Suprapubic skin (tissue), 4 donors: ENCODE measurements at regions not wholly inside any gene's neighbourhood (a gene's known extent, or its start where the extent isn't known, plus 50 kb on each side); places are given as distances from the start of the nearest gene placed in this dataset.

Experiments
- DNase-seq, 2 donors: peaks; one replicate each; pipeline ENCODE4 v3.0.0-alpha.2; 2019; ENCODE audit warnings: low spot score in 2 of 2
- H3K27ac ChIP-seq: fragments of 200-600 bp; sonication (generic); one replicate; pipeline ENCODE4 v1.5.1; 2019
- H3K27me3 ChIP-seq: fragments of 200-600 bp; sonication (generic); one replicate; pipeline ENCODE4 v1.5.1; 2019
- H3K36me3 ChIP-seq: fragments of 200-600 bp; sonication (generic); one replicate; pipeline ENCODE4 v1.5.1; 2019
- H3K4me1 ChIP-seq: fragments of 200-600 bp; sonication (generic); one replicate; pipeline ENCODE4 v1.5.1; 2019
- H3K4me3 ChIP-seq: fragments of 200-600 bp; sonication (generic); one replicate; pipeline ENCODE4 v1.5.1; 2019; ENCODE audit warnings: mild to moderate bottlenecking
- H3K9me3 ChIP-seq: fragments of 200-600 bp; sonication (generic); one replicate; pipeline ENCODE4 v1.5.1; 2019
- CTCF ChIP-seq, 2 donors: fragments of 200-600 bp in 1 of 2; fragments of 450-650 bp in 1 of 2; sonication (generic) in 1 of 2; IDR thresholded peaks; one replicate each; pipeline ENCODE4 v1.5.1; 2016 to 2019; ENCODE audit warnings: antibody characterized with exemption in 2 of 2, mild to moderate bottlenecking in 1 of 2, moderate library complexity in 1 of 2
- EP300 ChIP-seq: sonication (generic); formaldehyde crosslinking; IDR thresholded peaks from one replicate; pipeline ENCODE4 v1.6.1; 2017; ENCODE audit warnings: antibody characterized with exemption
- POLR2A ChIP-seq, 2 donors: fragments of 450-650 bp; IDR thresholded peaks; one replicate each; pipeline ENCODE4 v1.6.1; 2017; ENCODE audit warnings: antibody characterized with exemption in 2 of 2, mild to moderate bottlenecking in 2 of 2, moderate library complexity in 2 of 2
- POLR2AphosphoS5 ChIP-seq, 3 donors: sonication (generic); formaldehyde crosslinking; IDR thresholded peaks; one replicate each; pipeline ENCODE4 v1.6.1; 2017; ENCODE audit warnings: antibody characterized with exemption in 3 of 3
- WGBS: methylation state at CpG from one replicate; pipeline ENCODE4 v1.1.5; 2018; 5-methylcytosine and 5-hydroxymethylcytosine counted together

DNA sequence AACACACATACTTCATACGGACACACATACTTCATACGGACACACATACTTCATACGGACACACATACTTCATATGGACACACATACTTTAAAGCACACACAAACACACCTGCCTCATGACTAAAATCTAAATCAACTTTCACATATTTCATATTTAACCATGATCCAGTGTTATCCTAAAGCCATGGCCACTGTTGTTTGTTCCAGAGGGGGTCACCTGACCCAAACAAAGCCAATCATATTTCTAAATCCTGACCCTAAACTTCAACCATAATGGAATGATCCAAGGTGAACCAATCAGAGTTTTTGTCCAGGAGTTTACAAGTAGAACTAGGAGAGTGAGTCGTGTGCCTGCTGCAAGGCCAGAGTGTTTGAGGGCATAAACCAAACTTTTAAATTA, 97.2 kb upstream of the KIT start:
- Histone ChIP-seq H3K27me3 (no peaks in the 10 kb centered on the region), H3K36me3 (no peaks in the 10 kb centered on the region), H3K27ac (no peak overlapping the region), H3K4me3 (no peak overlapping the region), H3K4me1 (no peaks in the 10 kb centered on the region), H3K9me3 (no peaks in the 10 kb centered on the region)
- DNase-seq = no peak
- WGBS = 71% methylated on average over 4 of the region's 4 CpGs
- TF ChIP-seq POLR2A (IDR thresholded peaks at IDR 0.05) = no peak
- no peak for TF ChIP-seq CTCF (IDR thresholded peaks at IDR 0.05)
- TF ChIP-seq EP300 = no peak
- TF ChIP-seq POLR2AphosphoS5 (IDR thresholded peaks at IDR 0.05) = no peak

GRCh38 chr4:54561940-54562339, 95.8 kb upstream of the KIT start:
- Histone ChIP-seq H3K27ac (no peak overlapping the region), H3K4me3 (no peak overlapping the region), H3K27me3 (no peaks in the 10 kb centered on the region), H3K9me3 (no peaks in the 10 kb centered on the region), H3K4me1 (no peaks in the 10 kb centered on the region), H3K36me3 (no peaks in the 10 kb centered on the region)
- no peak for TF ChIP-seq POLR2AphosphoS5 (IDR thresholded peaks at IDR 0.05)
- no peak for TF ChIP-seq CTCF (IDR thresholded peaks at IDR 0.05)
- no peak for TF ChIP-seq EP300
- no peak for TF ChIP-seq POLR2A (IDR thresholded peaks at IDR 0.05)
- no peak for DNase-seq
- 90% methylated on average over 3 of the region's 5 CpGs for WGBS

DNA sequence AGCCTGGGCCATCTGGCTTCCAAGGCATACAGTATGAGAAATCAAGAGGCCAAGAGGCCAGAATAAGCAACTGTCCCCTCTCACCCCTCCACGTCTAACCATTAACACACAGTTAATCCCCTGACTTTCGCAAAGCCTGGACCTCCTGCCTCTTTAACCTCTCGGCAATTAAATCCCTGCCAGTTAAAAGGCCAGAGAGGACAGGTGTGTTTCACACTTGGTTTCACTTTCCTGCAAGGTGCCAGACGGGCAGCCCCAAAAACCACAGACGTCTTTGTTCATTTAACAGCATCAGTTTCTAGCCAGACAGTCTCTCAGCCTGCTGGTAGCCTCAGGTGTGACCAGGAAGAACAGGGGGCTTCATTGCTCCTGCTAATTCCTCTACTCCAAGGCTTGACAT, 91.1 kb upstream of the KIT start:
- 78% methylated on average over 5 of the region's 5 CpGs for WGBS
- H3K9me3 ChIP-seq = no peaks in the 10 kb centered on the region
- no peaks in the 10 kb centered on the region for H3K36me3 ChIP-seq
- no peak overlapping the region for H3K27ac ChIP-seq
- H3K4me3 ChIP-seq = no peak overlapping the region
- H3K4me1 ChIP-seq = no peaks in the 10 kb centered on the region
- no peaks in the 10 kb centered on the region for H3K27me3 ChIP-seq
- DNase-seq = no peak
- no peak for TF ChIP-seq CTCF (IDR thresholded peaks at IDR 0.05)
- no peak for TF ChIP-seq POLR2A (IDR thresholded peaks at IDR 0.05)
- TF ChIP-seq POLR2AphosphoS5 (IDR thresholded peaks at IDR 0.05) = no peak
- no peak for TF ChIP-seq EP300

GRCh38 chr4:54567327-54567726, 90.4 kb upstream of the KIT start:
- Histone ChIP-seq H3K4me1 (no peaks in the 10 kb centered on the region), H3K4me3 (no peak overlapping the region), H3K27me3 (no peaks in the 10 kb centered on the region), H3K36me3 (no peaks in the 10 kb centered on the region), H3K27ac (no peak overlapping the region), H3K9me3 (no peaks in the 10 kb centered on the region)
- TF ChIP-seq POLR2AphosphoS5 (IDR thresholded peaks at IDR 0.05) = no peak
- no peak for TF ChIP-seq POLR2A (IDR thresholded peaks at IDR 0.05)
- no peak for TF ChIP-seq EP300
- no peak for TF ChIP-seq CTCF (IDR thresholded peaks at IDR 0.05)
- WGBS = 85% methylated on average over 2 of the region's 2 CpGs
- no peak for DNase-seq

GRCh38 chr4:54568184-54568583, 89.6 kb upstream of the KIT start:
- Histone ChIP-seq H3K4me3 (no peak overlapping the region), H3K27me3 (no peaks in the 10 kb centered on the region), H3K4me1 (no peaks in the 10 kb centered on the region), H3K36me3 (no peaks in the 10 kb centered on the region), H3K9me3 (no peaks in the 10 kb centered on the region), H3K27ac (no peak overlapping the region)
- DNase-seq = no peak
- TF ChIP-seq POLR2AphosphoS5 (IDR thresholded peaks at IDR 0.05) (no peak), POLR2A (IDR thresholded peaks at IDR 0.05) (no peak), EP300 (no peak)
- 34% methylated on average over 3 of the region's 3 CpGs for WGBS

GRCh38 chr4:54570822-54571221, 86.9 kb upstream of the KIT start:
- H3K4me3 ChIP-seq = no peak overlapping the region
- H3K36me3 ChIP-seq = no peaks in the 10 kb centered on the region
- TF ChIP-seq EP300 (no peak), CTCF (IDR thresholded peaks at IDR 0.05) (no peak), POLR2AphosphoS5 (IDR thresholded peaks at IDR 0.05) (no peak), POLR2A (IDR thresholded peaks at IDR 0.05) (no peak)
- H3K27me3 ChIP-seq = no peaks in the 10 kb centered on the region
- H3K27ac ChIP-seq = no peak overlapping the region
- DNase-seq = no peak
- 72% methylated on average over 2 of the region's 2 CpGs for WGBS
- H3K4me1 ChIP-seq = no peaks in the 10 kb centered on the region
- H3K9me3 ChIP-seq = no peaks in the 10 kb centered on the region
